GM12878 (cell line): ENCODE measurements at regions not wholly inside any gene's neighbourhood (a gene's known extent, or its start where the extent isn't known, plus 50 kb on each side); places are given as distances from the start of the nearest gene placed in this dataset.

Experiments
- ATAC-seq: fragments of 200-7000 bp; cut with Tn5 transposase; 3 replicates; pipeline ENCODE4 v1.9.1; 2020; ENCODE audit warnings: mild to moderate bottlenecking, moderate library complexity
- BruUV-seq: library from RNA; stranded (reverse); fragments of 400-500 nt; replicated peaks from 2 replicates; lab custom pipeline; 2021; lab: Mats Ljungman, UMichigan
- CTCF ChIA-PET: fragments of 300-600 bp; sonication (Branson Sonifier 250); formaldehyde crosslinking; extraction: SDS; loops from one replicate; lab custom pipeline; 2021; ENCODE audit warnings: inconsistent platforms; lab: Yijun Ruan, JAX
- POLR2A ChIA-PET: fragments of 350-600 bp; formaldehyde crosslinking; extraction: SDS; loops from one replicate; lab custom pipeline; 2021; ENCODE audit warnings: inconsistent platforms; lab: Charles Lee
- RAD21 ChIA-PET: fragments of 300-600 bp; sonication (Branson Sonifier 250); formaldehyde crosslinking; loops from one replicate; lab custom pipeline; 2023; ENCODE audit warnings: antibody characterized with exemption; ENCODE audit not compliant: unreplicated experiment; lab: Charles Lee
- SMC1A ChIA-PET: fragments of 300-600 bp; sonication (Branson Sonifier 250); formaldehyde crosslinking; loops from one replicate; lab custom pipeline; 2023; ENCODE audit not compliant: unreplicated experiment, uncharacterized antibody; lab: Charles Lee
- DNase-seq: peaks from one replicate; pipeline ENCODE4 v3.0.0-alpha.2; 2011; ENCODE audit warnings: low read depth, low spot score
- FAIRE-seq: peaks from 3 replicates; lab custom pipeline; 2011; peaks lifted over from hg19 to GRCh38; lab: Jason Lieb, UNC
- H2AFZ ChIP-seq: 2 replicates; pipeline ENCODE4 v1.6.0; 2011; ENCODE audit warnings: low read depth, low read length, control low read depth; ENCODE audit not compliant: control insufficient read depth
- H3K27ac ChIP-seq: 2 replicates; pipeline ENCODE4 v1.5.1; 2011; ENCODE audit warnings: control low read depth; ENCODE audit not compliant: control insufficient read depth, insufficient read depth
- H3K27me3 ChIP-seq, 2 experiments: replicated peaks in 1 of 2; 2 replicates each; pipeline versions ENCODE4 v1.6.0 to v1.6.1; 2011; ENCODE audit warnings: low read length in 1 of 2; ENCODE audit not compliant: control insufficient read depth in 2 of 2, insufficient read depth in 2 of 2
- H3K36me3 ChIP-seq, 2 experiments: 2 replicates each; pipeline ENCODE4 v1.5.1; 2011; ENCODE audit warnings: low read length in 1 of 2; ENCODE audit not compliant: control insufficient read depth in 2 of 2, insufficient read depth in 2 of 2
- H3K4me1 ChIP-seq: 2 replicates; pipeline ENCODE4 v1.6.1; 2011; ENCODE audit warnings: mild to moderate bottlenecking, low read length, moderate library complexity, mixed read lengths; ENCODE audit not compliant: control insufficient read depth, insufficient read depth
- H3K4me2 ChIP-seq: 2 replicates; pipeline ENCODE4 v1.6.0; 2011; ENCODE audit warnings: control low read depth; ENCODE audit not compliant: control insufficient read depth, insufficient read depth
- H3K4me3 ChIP-seq: fragments of 200-600 bp; sonication (generic); 2 replicates; pipeline ENCODE4 v1.5.1; 2016
- H3K79me2 ChIP-seq: 2 replicates; pipeline ENCODE4 v1.6.0; 2011; ENCODE audit warnings: low read length; ENCODE audit not compliant: control insufficient read depth, insufficient read depth
- H3K9ac ChIP-seq: 2 replicates; pipeline ENCODE4 v1.8.0; 2011; ENCODE audit warnings: low read length, control low read depth, mixed read lengths; ENCODE audit not compliant: control insufficient read depth, insufficient read depth
- H3K9me3 ChIP-seq: replicated peaks from 3 replicates; pipeline ENCODE4 v1.5.1; 2011; ENCODE audit warnings: mild to moderate bottlenecking, low read length; ENCODE audit not compliant: control insufficient read depth, insufficient read depth
- H4K20me1 ChIP-seq: 2 replicates; pipeline ENCODE4 v1.6.0; 2011; ENCODE audit not compliant: control insufficient read depth, insufficient read depth
- BCL11A ChIP-seq: IDR thresholded peaks from 2 replicates; pipeline ENCODE4 v1.6.1; 2011; ENCODE audit warnings: low read depth, low read length
- JUND ChIP-seq: IDR thresholded peaks from 2 replicates; pipeline ENCODE4 v1.6.1; 2012; ENCODE audit warnings: low read depth, mild to moderate bottlenecking, low read length, improper control_type of control experiment, moderate library complexity
- RFX5 ChIP-seq: IDR thresholded peaks from 2 replicates; pipeline ENCODE4 v1.6.1; 2011; ENCODE audit warnings: low read depth, low read length, improper control_type of control experiment
- SIN3A ChIP-seq: IDR thresholded peaks from 2 replicates; pipeline ENCODE4 v1.6.1; 2012; ENCODE audit warnings: low read depth, low read length, improper control_type of control experiment
- SRF ChIP-seq, 2 experiments: IDR thresholded peaks; 2 replicates each; pipeline ENCODE4 v1.6.1; 2011; ENCODE audit warnings: low read depth in 2 of 2, low read length in 2 of 2, mild to moderate bottlenecking in 1 of 2, moderate library complexity in 1 of 2
- TAF1 ChIP-seq: IDR thresholded peaks from 2 replicates; pipeline ENCODE4 v1.6.1; 2011; ENCODE audit warnings: mild to moderate bottlenecking, low read depth, low read length, borderline replicate concordance
- WGBS: methylation state at CpG from one replicate; pipeline ENCODE4 v1.1.6; 2016; ENCODE audit warnings: low lambda C conversion rate; ENCODE audit not compliant: insufficient replicate concordance, insufficient coverage; ENCODE audit errors: missing lambda C conversion rate; 5-methylcytosine and 5-hydroxymethylcytosine counted together
- in situ Hi-C: fragments of 300-500 bp; cut with MboI; formaldehyde crosslinking; loops from 9 replicates; pipeline ENCODE4 v1.14.3; 2018; ENCODE audit warnings: mixed read lengths
- intact Hi-C: fragments of 100-400 bp; cut with micrococcal nuclease; formaldehyde crosslinking; loops from one replicate; pipeline ENCODE4 v1.14.2; 2022; ENCODE audit not compliant: unreplicated experiment
- TF ChIP-seq, protein P1 (sequence below): fragments of 150-350 bp; IDR thresholded peaks from 2 replicates; pipeline ENCODE4 v1.6.1; 2016; ENCODE audit warnings: low read depth, low read length
- TF ChIP-seq, protein P2 (sequence below): fragments of 450-650 bp; IDR thresholded peaks from 2 replicates; pipeline ENCODE4 v1.6.1; 2018; ENCODE audit warnings: mild to moderate bottlenecking, low read depth, moderate library complexity; ENCODE audit not compliant: partially characterized antibody
- TF ChIP-seq, protein P3 (sequence below): fragments of 450-650 bp; IDR thresholded peaks from 2 replicates; pipeline ENCODE4 v1.6.1; 2014; ENCODE audit warnings: mild to moderate bottlenecking
- TF ChIP-seq, protein P4 (sequence below): IDR thresholded peaks from 2 replicates; pipeline ENCODE4 v1.6.1; 2012; ENCODE audit warnings: low read depth, low read length, improper control_type of control experiment
- TF ChIP-seq, protein P5 (sequence below): fragments of 450-650 bp; IDR thresholded peaks from 2 replicates; pipeline ENCODE4 v1.6.1; 2017; ENCODE audit warnings: mild to moderate bottlenecking, moderate library complexity

DNA sequence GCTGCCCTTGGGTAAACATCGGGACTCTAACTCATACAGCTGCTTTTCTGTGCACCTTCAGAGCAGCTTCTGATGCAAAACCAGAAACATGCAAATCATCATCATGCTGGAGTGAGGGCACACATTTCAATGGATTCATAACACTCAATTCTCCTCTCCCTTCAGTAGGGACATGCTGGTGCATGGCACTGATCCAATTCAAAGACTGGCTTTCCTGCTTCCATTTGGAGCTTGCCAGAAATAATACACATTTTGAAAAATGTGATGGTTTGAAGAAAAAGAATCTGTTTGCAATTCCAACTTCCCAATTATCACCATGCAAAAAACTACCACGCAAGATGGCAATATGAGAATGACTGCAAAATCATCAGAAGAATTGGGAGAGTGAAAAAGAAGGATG lies 65.2 kb upstream of the PDE10A start:
- ChIA-PET RAD21 (interaction anchor here (0.6 to 2.5 kb wide), 2 partner anchors 122 to 288 kb away, joined by 3 to 14 read pairs; no protein-coding TSS in a partner anchor), POLR2A (no interaction called here), SMC1A (interaction anchor here (1.1 to 1.8 kb wide), 2 partner anchors 17 to 288 kb away, joined by 3 to 5 read pairs; no protein-coding TSS in a partner anchor), CTCF (interaction anchor here (1.2 to 7.2 kb wide), 8 partner anchors 16 to 378 kb away, joined by 3 to 52 read pairs (median 8); no protein-coding TSS in a partner anchor)
- in situ Hi-C loops (no loop called here), intact Hi-C loops (no loop called here)
- no peak for ATAC-seq
- H3K9ac ChIP-seq, result no peak overlapping the region
- FAIRE-seq, result no peak
- DNase-seq, result no peak
- no peak overlapping the region for H3K4me3 ChIP-seq
- H3K4me2 ChIP-seq, result no peak overlapping the region
- H3K4me1 ChIP-seq, result no peaks in the 10 kb centered on the region
- H4K20me1 ChIP-seq, result no peaks in the 10 kb centered on the region
- H2AFZ ChIP-seq, result no peak overlapping the region
- WGBS, result 47% methylated on average over 2 of the region's 2 CpGs
- no peak overlapping the region for H3K27ac ChIP-seq
- no peaks in the 10 kb centered on the region for H3K9me3 ChIP-seq
- H3K27me3 ChIP-seq, result no peaks in the 10 kb centered on the region
- no peaks in the 10 kb centered on the region for H3K36me3 ChIP-seq
- BruUV-seq, result no TSS peak
- no peaks in the 10 kb centered on the region for H3K79me2 ChIP-seq
- TF ChIP-seq TAF1, result no peak
- TF ChIP-seq, protein P1, sequence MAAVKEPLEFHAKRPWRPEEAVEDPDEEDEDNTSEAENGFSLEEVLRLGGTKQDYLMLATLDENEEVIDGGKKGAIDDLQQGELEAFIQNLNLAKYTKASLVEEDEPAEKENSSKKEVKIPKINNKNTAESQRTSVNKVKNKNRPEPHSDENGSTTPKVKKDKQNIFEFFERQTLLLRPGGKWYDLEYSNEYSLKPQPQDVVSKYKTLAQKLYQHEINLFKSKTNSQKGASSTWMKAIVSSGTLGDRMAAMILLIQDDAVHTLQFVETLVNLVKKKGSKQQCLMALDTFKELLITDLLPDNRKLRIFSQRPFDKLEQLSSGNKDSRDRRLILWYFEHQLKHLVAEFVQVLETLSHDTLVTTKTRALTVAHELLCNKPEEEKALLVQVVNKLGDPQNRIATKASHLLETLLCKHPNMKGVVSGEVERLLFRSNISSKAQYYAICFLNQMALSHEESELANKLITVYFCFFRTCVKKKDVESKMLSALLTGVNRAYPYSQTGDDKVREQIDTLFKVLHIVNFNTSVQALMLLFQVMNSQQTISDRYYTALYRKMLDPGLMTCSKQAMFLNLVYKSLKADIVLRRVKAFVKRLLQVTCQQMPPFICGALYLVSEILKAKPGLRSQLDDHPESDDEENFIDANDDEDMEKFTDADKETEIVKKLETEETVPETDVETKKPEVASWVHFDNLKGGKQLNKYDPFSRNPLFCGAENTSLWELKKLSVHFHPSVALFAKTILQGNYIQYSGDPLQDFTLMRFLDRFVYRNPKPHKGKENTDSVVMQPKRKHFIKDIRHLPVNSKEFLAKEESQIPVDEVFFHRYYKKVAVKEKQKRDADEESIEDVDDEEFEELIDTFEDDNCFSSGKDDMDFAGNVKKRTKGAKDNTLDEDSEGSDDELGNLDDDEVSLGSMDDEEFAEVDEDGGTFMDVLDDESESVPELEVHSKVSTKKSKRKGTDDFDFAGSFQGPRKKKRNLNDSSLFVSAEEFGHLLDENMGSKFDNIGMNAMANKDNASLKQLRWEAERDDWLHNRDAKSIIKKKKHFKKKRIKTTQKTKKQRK, result no peak
- no peak for TF ChIP-seq SRF (IDR thresholded peaks at IDR 0.05; ENCODE audit: low read depth in 2 of 2, low read length in 2 of 2)
- no peak for TF ChIP-seq BCL11A
- no peak for TF ChIP-seq JUND
- TF ChIP-seq SIN3A, result no peak
- no peak for TF ChIP-seq RFX5
- TF ChIP-seq, protein P2, sequence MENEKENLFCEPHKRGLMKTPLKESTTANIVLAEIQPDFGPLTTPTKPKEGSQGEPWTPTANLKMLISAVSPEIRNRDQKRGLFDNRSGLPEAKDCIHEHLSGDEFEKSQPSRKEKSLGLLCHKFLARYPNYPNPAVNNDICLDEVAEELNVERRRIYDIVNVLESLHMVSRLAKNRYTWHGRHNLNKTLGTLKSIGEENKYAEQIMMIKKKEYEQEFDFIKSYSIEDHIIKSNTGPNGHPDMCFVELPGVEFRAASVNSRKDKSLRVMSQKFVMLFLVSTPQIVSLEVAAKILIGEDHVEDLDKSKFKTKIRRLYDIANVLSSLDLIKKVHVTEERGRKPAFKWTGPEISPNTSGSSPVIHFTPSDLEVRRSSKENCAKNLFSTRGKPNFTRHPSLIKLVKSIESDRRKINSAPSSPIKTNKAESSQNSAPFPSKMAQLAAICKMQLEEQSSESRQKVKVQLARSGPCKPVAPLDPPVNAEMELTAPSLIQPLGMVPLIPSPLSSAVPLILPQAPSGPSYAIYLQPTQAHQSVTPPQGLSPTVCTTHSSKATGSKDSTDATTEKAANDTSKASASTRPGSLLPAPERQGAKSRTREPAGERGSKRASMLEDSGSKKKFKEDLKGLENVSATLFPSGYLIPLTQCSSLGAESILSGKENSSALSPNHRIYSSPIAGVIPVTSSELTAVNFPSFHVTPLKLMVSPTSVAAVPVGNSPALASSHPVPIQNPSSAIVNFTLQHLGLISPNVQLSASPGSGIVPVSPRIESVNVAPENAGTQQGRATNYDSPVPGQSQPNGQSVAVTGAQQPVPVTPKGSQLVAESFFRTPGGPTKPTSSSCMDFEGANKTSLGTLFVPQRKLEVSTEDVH, result no peak
- TF ChIP-seq, protein P3, sequence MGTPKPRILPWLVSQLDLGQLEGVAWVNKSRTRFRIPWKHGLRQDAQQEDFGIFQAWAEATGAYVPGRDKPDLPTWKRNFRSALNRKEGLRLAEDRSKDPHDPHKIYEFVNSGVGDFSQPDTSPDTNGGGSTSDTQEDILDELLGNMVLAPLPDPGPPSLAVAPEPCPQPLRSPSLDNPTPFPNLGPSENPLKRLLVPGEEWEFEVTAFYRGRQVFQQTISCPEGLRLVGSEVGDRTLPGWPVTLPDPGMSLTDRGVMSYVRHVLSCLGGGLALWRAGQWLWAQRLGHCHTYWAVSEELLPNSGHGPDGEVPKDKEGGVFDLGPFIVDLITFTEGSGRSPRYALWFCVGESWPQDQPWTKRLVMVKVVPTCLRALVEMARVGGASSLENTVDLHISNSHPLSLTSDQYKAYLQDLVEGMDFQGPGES, result no peak
- TF ChIP-seq, protein P4, sequence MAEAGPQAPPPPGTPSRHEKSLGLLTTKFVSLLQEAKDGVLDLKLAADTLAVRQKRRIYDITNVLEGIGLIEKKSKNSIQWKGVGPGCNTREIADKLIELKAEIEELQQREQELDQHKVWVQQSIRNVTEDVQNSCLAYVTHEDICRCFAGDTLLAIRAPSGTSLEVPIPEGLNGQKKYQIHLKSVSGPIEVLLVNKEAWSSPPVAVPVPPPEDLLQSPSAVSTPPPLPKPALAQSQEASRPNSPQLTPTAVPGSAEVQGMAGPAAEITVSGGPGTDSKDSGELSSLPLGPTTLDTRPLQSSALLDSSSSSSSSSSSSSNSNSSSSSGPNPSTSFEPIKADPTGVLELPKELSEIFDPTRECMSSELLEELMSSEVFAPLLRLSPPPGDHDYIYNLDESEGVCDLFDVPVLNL, result no peak
- TF ChIP-seq, protein P5, sequence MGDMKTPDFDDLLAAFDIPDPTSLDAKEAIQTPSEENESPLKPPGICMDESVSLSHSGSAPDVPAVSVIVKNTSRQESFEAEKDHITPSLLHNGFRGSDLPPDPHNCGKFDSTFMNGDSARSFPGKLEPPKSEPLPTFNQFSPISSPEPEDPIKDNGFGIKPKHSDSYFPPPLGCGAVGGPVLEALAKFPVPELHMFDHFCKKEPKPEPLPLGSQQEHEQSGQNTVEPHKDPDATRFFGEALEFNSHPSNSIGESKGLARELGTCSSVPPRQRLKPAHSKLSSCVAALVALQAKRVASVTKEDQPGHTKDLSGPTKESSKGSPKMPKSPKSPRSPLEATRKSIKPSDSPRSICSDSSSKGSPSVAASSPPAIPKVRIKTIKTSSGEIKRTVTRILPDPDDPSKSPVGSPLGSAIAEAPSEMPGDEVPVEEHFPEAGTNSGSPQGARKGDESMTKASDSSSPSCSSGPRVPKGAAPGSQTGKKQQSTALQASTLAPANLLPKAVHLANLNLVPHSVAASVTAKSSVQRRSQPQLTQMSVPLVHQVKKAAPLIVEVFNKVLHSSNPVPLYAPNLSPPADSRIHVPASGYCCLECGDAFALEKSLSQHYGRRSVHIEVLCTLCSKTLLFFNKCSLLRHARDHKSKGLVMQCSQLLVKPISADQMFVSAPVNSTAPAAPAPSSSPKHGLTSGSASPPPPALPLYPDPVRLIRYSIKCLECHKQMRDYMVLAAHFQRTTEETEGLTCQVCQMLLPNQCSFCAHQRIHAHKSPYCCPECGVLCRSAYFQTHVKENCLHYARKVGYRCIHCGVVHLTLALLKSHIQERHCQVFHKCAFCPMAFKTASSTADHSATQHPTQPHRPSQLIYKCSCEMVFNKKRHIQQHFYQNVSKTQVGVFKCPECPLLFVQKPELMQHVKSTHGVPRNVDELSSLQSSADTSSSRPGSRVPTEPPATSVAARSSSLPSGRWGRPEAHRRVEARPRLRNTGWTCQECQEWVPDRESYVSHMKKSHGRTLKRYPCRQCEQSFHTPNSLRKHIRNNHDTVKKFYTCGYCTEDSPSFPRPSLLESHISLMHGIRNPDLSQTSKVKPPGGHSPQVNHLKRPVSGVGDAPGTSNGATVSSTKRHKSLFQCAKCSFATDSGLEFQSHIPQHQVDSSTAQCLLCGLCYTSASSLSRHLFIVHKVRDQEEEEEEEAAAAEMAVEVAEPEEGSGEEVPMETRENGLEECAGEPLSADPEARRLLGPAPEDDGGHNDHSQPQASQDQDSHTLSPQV, result no peak
